A549 (cell line): ENCODE measurements at regions not wholly inside any gene's neighbourhood (a gene's known extent, or its start where the extent isn't known, plus 50 kb on each side); places are given as distances from the start of the nearest gene placed in this dataset.

Experiments used
- ATAC-seq, 2 experiments: fragments of 200-7000 bp in 1 of 2; fragments of >200 bp in 1 of 2; cut with Nextera tagmentation in 1 of 2; cut with Tn5 transposase in 1 of 2; 3 replicates each; pipeline versions ENCODE4 v1.8.0 to v1.9.1; 2018 to 2020; ENCODE audit warnings: mild to moderate bottlenecking in 1 of 2, moderate library complexity in 1 of 2
- CTCF ChIA-PET: fragments of 300-600 bp; sonication (Branson Sonifier 250); formaldehyde crosslinking; extraction: SDS; loops from one replicate; lab custom pipeline; 2021; ENCODE audit warnings: antibody characterized with exemption, inconsistent platforms; lab: Yijun Ruan, JAX
- POLR2A ChIA-PET: fragments of 350-600 bp; formaldehyde crosslinking; extraction: SDS; loops from one replicate; lab custom pipeline; 2021; ENCODE audit warnings: antibody characterized with exemption, inconsistent platforms; lab: Yijun Ruan, JAX
- DNase-seq, 2 experiments: peaks; one replicate each; pipeline versions ENCODE4 v3.0.0 to v3.0.0-alpha.2; 2011 to 2016; ENCODE audit warnings: low read depth in 1 of 2, low spot score in 1 of 2
- FAIRE-seq: peaks from 2 replicates; lab custom pipeline; 2011; peaks lifted over from hg19 to GRCh38; lab: Jason Lieb, UNC
- H3K27ac ChIP-seq, 2 experiments: fragments of >200 bp; sonication (Bioruptor Twin); formaldehyde crosslinking; 3 replicates each; pipeline ENCODE4 v1.5.1; 2016 to 2017
- H3K4me1 ChIP-seq: fragments of >200 bp; sonication (Bioruptor Twin); formaldehyde crosslinking; 3 replicates; pipeline ENCODE4 v1.6.1; 2016
- H3K4me2 ChIP-seq: fragments of >200 bp; sonication (Bioruptor Twin); formaldehyde crosslinking; 3 replicates; pipeline ENCODE4 v1.6.1; 2016
- H3K4me3 ChIP-seq: fragments of >200 bp; sonication (Bioruptor Twin); formaldehyde crosslinking; 3 replicates; pipeline ENCODE4 v1.5.1; 2016
- H3K9me3 ChIP-seq: fragments of >200 bp; sonication (Bioruptor Twin); formaldehyde crosslinking; 3 replicates; pipeline ENCODE4 v1.6.1; 2016
- BHLHE40 ChIP-seq: IDR thresholded peaks from 2 replicates; pipeline ENCODE4 v1.6.1; 2012; ENCODE audit warnings: low read depth, low read length, inconsistent platforms
- CBX8 ChIP-seq: fragments of 200-600 bp; sonication (generic); IDR thresholded peaks from 2 replicates; pipeline ENCODE4 v1.6.1; 2016
- FOSB ChIP-seq: fragments of 250-450 bp; sonication (Bioruptor Pico); IDR thresholded peaks from 2 replicates; pipeline ENCODE4 v1.5.0; 2020; ENCODE audit warnings: mild to moderate bottlenecking, moderate library complexity
- GATA3 ChIP-seq: IDR thresholded peaks from 2 replicates; pipeline ENCODE4 v1.6.1; 2012; ENCODE audit warnings: borderline replicate concordance
- HOXA7 ChIP-seq: fragments of 250-450 bp; sonication (Bioruptor Pico); IDR thresholded peaks from 2 replicates; pipeline ENCODE4 v1.5.0; 2020; ENCODE audit warnings: mild to moderate bottlenecking, moderate library complexity
- HOXB5 ChIP-seq: fragments of 250-450 bp; sonication (Bioruptor Pico); IDR thresholded peaks from 2 replicates; pipeline ENCODE4 v1.5.0; 2020; ENCODE audit warnings: mild to moderate bottlenecking, moderate library complexity
- KDM1A ChIP-seq: fragments of 200-600 bp; sonication (generic); IDR thresholded peaks from 2 replicates; pipeline ENCODE4 v1.6.1; 2016; ENCODE audit warnings: low read depth, mild to moderate bottlenecking
- KDM5A ChIP-seq: fragments of 200-600 bp; sonication (generic); IDR thresholded peaks from 2 replicates; pipeline ENCODE4 v1.6.1; 2016; ENCODE audit warnings: antibody characterized with exemption, mild to moderate bottlenecking
- NFE2L2 ChIP-seq: fragments of 150-350 bp; conservative IDR thresholded peaks from 2 replicates; pipeline ENCODE4 v1.6.1; 2014; ENCODE audit warnings: low read length
- NR3C1 ChIP-seq: fragments of >200 bp; sonication (Bioruptor Twin); formaldehyde crosslinking; IDR thresholded peaks from 3 replicates; pipeline ENCODE4 v1.6.1; 2017
- POLR2AphosphoS2 ChIP-seq: conservative IDR thresholded peaks from 2 replicates; pipeline ENCODE4 v1.6.1; 2012; ENCODE audit warnings: low read length, improper control_type of control experiment, inconsistent platforms
- RAD21 ChIP-seq, 2 experiments: fragments of >200 bp in 1 of 2; sonication (Bioruptor Twin) in 1 of 2; formaldehyde crosslinking in 1 of 2; IDR thresholded peaks in 1 of 2; conservative IDR thresholded peaks in 1 of 2; 2 replicates in 1 of 2; 3 replicates in 1 of 2; pipeline ENCODE4 v1.6.1; 2012 to 2018; ENCODE audit warnings: inconsistent platforms in 1 of 2
- ZFP36 ChIP-seq: fragments of 450-650 bp; IDR thresholded peaks from 2 replicates; pipeline ENCODE4 v1.6.1; 2014; ENCODE audit warnings: borderline replicate concordance; ENCODE audit not compliant: partially characterized antibody
- WGBS: methylation state at CpG from one replicate; pipeline ENCODE4 v1.1.6; 2017; ENCODE audit errors: missing lambda C conversion rate; 5-methylcytosine and 5-hydroxymethylcytosine counted together
- TF ChIP-seq, protein P1 (sequence below): fragments of 200-600 bp; sonication (generic); IDR thresholded peaks from 2 replicates; pipeline ENCODE4 v1.6.1; 2016; ENCODE audit warnings: antibody characterized with exemption, mild to moderate bottlenecking, moderate library complexity
- TF ChIP-seq, protein P2 (sequence below): fragments of >200 bp; sonication (Bioruptor Twin); formaldehyde crosslinking; IDR thresholded peaks from 3 replicates; pipeline ENCODE4 v1.6.1; 2016
- TF ChIP-seq, protein P3 (sequence below): IDR thresholded peaks from 2 replicates; pipeline ENCODE4 v1.6.1; 2012
- TF ChIP-seq, protein P4 (sequence below): fragments of >200 bp; sonication (Bioruptor Twin); formaldehyde crosslinking; IDR thresholded peaks from 3 replicates; pipeline ENCODE4 v1.5.1; 2016
- TF ChIP-seq, protein P5 (sequence below): IDR thresholded peaks from 2 replicates; pipeline ENCODE4 v1.6.1; 2012; ENCODE audit warnings: low read depth, borderline replicate concordance
- TF ChIP-seq, protein P6 (sequence below): fragments of 250-450 bp; sonication (Bioruptor Pico); IDR thresholded peaks from 2 replicates; pipeline ENCODE4 v1.5.0; 2020; ENCODE audit warnings: low read depth, mild to moderate bottlenecking, moderate library complexity

DNA sequence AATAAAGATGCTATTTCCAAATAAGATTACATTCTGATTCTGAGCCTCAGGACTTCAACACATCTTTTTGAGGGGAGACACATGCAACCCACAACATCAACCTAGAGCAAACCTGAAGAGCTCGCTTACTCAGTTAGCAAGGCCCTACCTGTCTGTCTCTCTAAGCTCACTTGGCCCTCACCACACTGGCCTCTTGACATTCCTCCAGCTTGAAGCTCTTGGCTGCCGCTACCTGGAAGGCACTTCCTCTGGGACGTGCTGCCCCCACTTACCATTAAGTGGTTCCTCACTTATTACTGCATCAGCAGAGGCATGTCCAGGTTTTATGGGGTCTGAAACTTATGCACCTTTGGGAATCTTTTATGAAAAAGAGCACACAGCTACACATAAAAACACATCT lies 354.8 kb downstream of the GALC start (continued):
- TF ChIP-seq, protein P1, sequence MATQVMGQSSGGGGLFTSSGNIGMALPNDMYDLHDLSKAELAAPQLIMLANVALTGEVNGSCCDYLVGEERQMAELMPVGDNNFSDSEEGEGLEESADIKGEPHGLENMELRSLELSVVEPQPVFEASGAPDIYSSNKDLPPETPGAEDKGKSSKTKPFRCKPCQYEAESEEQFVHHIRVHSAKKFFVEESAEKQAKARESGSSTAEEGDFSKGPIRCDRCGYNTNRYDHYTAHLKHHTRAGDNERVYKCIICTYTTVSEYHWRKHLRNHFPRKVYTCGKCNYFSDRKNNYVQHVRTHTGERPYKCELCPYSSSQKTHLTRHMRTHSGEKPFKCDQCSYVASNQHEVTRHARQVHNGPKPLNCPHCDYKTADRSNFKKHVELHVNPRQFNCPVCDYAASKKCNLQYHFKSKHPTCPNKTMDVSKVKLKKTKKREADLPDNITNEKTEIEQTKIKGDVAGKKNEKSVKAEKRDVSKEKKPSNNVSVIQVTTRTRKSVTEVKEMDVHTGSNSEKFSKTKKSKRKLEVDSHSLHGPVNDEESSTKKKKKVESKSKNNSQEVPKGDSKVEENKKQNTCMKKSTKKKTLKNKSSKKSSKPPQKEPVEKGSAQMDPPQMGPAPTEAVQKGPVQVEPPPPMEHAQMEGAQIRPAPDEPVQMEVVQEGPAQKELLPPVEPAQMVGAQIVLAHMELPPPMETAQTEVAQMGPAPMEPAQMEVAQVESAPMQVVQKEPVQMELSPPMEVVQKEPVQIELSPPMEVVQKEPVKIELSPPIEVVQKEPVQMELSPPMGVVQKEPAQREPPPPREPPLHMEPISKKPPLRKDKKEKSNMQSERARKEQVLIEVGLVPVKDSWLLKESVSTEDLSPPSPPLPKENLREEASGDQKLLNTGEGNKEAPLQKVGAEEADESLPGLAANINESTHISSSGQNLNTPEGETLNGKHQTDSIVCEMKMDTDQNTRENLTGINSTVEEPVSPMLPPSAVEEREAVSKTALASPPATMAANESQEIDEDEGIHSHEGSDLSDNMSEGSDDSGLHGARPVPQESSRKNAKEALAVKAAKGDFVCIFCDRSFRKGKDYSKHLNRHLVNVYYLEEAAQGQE: no peak
- no peak for TF ChIP-seq FOSB (CRISPR knock-in tag)
- TF ChIP-seq CBX8: no peak
- TF ChIP-seq GATA3: no peak

DNA sequence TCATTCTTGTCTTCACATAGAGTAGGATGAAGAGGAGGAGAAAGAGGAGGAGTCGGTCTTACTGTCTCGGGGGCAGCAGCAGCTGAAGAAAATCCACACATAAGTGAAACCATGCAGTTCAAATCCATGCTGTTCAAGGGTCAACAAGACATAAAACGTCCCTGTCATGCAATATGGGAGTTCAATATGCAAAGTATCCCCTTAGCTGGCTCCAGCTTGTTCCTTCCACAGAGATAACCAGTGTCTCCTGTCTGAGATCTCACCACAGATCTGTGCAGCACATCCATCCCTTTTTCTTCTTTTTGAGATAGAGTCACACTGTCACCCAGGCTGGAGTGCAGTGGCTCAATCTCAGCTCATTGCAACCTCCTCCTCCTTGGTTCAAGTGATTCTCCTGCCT lies 357.5 kb downstream of the GALC start:
- Histone ChIP-seq H3K27ac (no peak overlapping the region), H3K4me1 (no peaks in the 10 kb centered on the region), H3K9me3 (no peaks in the 10 kb centered on the region), H3K4me3 (no peak overlapping the region), H3K4me2 (no peak overlapping the region)
- POLR2A ChIA-PET: no interaction called here
- no peak for DNase-seq
- FAIRE-seq: no peak
- CTCF ChIA-PET: no interaction called here
- WGBS: 1% methylated on average over 3 of the region's 3 CpGs
- no peak for ATAC-seq
- TF ChIP-seq, protein P1: no peak
- TF ChIP-seq HOXA7 (CRISPR knock-in tag) (no peak), RAD21 (conservative IDR thresholded peaks at IDR 0.05 in 1 of 2, IDR thresholded peaks at IDR 0.05 in 1 of 2) (no peak), KDM1A (no peak), NR3C1 (no peak), NFE2L2 (no peak), ZFP36 (no peak), HOXB5 (CRISPR knock-in tag) (no peak), KDM5A (no peak), POLR2AphosphoS2 (no peak), FOSB (CRISPR knock-in tag) (no peak), BHLHE40 (no peak), CBX8 (no peak)
- TF ChIP-seq, protein P2, sequence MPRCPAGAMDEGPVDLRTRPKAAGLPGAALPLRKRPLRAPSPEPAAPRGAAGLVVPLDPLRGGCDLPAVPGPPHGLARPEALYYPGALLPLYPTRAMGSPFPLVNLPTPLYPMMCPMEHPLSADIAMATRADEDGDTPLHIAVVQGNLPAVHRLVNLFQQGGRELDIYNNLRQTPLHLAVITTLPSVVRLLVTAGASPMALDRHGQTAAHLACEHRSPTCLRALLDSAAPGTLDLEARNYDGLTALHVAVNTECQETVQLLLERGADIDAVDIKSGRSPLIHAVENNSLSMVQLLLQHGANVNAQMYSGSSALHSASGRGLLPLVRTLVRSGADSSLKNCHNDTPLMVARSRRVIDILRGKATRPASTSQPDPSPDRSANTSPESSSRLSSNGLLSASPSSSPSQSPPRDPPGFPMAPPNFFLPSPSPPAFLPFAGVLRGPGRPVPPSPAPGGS: no peak
- TF ChIP-seq, protein P3, sequence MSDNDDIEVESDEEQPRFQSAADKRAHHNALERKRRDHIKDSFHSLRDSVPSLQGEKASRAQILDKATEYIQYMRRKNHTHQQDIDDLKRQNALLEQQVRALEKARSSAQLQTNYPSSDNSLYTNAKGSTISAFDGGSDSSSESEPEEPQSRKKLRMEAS: no peak
- TF ChIP-seq, protein P4, sequence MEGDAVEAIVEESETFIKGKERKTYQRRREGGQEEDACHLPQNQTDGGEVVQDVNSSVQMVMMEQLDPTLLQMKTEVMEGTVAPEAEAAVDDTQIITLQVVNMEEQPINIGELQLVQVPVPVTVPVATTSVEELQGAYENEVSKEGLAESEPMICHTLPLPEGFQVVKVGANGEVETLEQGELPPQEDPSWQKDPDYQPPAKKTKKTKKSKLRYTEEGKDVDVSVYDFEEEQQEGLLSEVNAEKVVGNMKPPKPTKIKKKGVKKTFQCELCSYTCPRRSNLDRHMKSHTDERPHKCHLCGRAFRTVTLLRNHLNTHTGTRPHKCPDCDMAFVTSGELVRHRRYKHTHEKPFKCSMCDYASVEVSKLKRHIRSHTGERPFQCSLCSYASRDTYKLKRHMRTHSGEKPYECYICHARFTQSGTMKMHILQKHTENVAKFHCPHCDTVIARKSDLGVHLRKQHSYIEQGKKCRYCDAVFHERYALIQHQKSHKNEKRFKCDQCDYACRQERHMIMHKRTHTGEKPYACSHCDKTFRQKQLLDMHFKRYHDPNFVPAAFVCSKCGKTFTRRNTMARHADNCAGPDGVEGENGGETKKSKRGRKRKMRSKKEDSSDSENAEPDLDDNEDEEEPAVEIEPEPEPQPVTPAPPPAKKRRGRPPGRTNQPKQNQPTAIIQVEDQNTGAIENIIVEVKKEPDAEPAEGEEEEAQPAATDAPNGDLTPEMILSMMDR: no peak
- TF ChIP-seq, protein P5, sequence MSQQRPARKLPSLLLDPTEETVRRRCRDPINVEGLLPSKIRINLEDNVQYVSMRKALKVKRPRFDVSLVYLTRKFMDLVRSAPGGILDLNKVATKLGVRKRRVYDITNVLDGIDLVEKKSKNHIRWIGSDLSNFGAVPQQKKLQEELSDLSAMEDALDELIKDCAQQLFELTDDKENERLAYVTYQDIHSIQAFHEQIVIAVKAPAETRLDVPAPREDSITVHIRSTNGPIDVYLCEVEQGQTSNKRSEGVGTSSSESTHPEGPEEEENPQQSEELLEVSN: no peak
- TF ChIP-seq, protein P6, sequence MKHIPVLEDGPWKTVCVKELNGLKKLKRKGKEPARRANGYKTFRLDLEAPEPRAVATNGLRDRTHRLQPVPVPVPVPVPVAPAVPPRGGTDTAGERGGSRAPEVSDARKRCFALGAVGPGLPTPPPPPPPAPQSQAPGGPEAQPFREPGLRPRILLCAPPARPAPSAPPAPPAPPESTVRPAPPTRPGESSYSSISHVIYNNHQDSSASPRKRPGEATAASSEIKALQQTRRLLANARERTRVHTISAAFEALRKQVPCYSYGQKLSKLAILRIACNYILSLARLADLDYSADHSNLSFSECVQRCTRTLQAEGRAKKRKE (CRISPR knock-in tag): no peak
